ENCODE measurements at regions not wholly inside any gene's neighbourhood (a gene's known extent, or its start where the extent isn't known, plus 50 kb on each side); places are given as distances from the start of the nearest gene placed in this dataset.

GRCh38 chr11:70490208-70490607 lies 91.9 kb downstream of the CTTN start:
- no peaks in the 10 kb centered on the region for H3K4me1 Mint-ChIP-seq
- CTCF ChIA-PET = no interaction called here
- H3K36me3 Mint-ChIP-seq (ENCODE audit: low read depth) = no peaks in the 10 kb centered on the region
- peaks cover 8% of the 10 kb centered on the region for H3K27me3 Mint-ChIP-seq
- peaks cover 2% of the 10 kb centered on the region for H3K9me3 Mint-ChIP-seq
- DNase-seq (no peak), ATAC-seq (ENCODE audit: low read depth) (no peak)
- POLR2A ChIA-PET = no interaction called here
- H3K4me3 Mint-ChIP-seq = no peak overlapping the region
- intact Hi-C loops (cut with micrococcal nuclease) = no loop called here
- no peak overlapping the region for H3K27ac Mint-ChIP-seq
- TF ChIP-seq, protein P1, sequence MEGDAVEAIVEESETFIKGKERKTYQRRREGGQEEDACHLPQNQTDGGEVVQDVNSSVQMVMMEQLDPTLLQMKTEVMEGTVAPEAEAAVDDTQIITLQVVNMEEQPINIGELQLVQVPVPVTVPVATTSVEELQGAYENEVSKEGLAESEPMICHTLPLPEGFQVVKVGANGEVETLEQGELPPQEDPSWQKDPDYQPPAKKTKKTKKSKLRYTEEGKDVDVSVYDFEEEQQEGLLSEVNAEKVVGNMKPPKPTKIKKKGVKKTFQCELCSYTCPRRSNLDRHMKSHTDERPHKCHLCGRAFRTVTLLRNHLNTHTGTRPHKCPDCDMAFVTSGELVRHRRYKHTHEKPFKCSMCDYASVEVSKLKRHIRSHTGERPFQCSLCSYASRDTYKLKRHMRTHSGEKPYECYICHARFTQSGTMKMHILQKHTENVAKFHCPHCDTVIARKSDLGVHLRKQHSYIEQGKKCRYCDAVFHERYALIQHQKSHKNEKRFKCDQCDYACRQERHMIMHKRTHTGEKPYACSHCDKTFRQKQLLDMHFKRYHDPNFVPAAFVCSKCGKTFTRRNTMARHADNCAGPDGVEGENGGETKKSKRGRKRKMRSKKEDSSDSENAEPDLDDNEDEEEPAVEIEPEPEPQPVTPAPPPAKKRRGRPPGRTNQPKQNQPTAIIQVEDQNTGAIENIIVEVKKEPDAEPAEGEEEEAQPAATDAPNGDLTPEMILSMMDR (IDR thresholded peaks at IDR 0.05) = no peak

DNA sequence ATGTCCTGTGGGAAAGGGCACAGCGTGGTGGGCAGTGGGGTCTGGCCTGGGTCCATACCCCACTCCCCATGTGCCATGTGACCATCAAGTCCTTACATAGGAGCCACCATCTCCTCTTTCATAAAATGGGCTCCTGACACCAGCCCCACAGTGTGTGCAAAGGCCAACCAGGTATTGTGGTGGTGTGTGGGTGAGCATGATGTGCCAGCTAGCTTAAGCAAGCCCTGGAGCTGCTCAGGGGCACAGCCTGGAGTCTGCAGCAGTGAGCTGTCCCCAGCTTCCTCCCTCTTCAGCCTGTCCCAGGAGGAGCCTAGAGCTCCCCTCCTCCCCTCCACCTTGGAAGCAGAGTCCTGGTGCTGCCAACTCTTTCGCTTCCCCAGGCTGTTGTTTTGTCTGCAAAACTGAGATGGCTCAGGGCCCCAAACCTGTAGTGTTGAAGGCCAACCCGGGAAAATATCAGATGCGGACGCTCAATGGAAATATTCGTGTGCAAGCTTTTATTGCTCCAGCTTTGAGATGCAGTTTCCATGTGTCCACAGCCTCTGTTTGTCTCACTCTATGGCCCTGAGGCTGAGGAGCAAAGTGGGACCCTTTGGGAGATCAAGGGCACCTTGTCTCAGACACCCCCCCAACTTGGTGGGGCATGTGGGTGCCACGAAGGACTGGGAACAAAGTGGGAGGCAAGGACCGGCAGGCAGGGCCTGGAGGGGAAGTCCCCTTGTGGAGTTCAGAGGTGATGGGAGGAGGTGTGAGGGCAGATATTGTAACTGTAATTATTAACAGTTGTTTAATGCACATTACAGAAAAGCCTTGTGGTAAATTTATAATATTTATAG lies 92.6 kb downstream of the CTTN start:
- TF ChIP-seq, protein P1 (IDR thresholded peaks at IDR 0.05) = no peak
- ChIA-PET CTCF (no interaction called here), POLR2A (no interaction called here)
- H3K9me3 Mint-ChIP-seq = peaks cover 2% of the 10 kb centered on the region
- H3K4me3 Mint-ChIP-seq = no peak overlapping the region
- intact Hi-C loops (cut with micrococcal nuclease) = no loop called here
- H3K4me1 Mint-ChIP-seq = no peaks in the 10 kb centered on the region
- H3K27ac Mint-ChIP-seq = no peak overlapping the region
- no peaks in the 10 kb centered on the region for H3K36me3 Mint-ChIP-seq (ENCODE audit: low read depth)
- no peak for DNase-seq
- no peak for ATAC-seq (ENCODE audit: low read depth)
- H3K27me3 Mint-ChIP-seq = peaks cover 6% of the 10 kb centered on the region

- Mint-ChIP-seq H3K4me1 (no peaks in the 10 kb centered on the region), H3K9me3 (peaks cover 2% of the 10 kb centered on the region), H3K36me3 (ENCODE audit: low read depth) (no peaks in the 10 kb centered on the region), H3K27ac (no peak overlapping the region), H3K27me3 (peaks cover 6% of the 10 kb centered on the region), H3K4me3 (no peak overlapping the region)
- CTCF ChIA-PET = no interaction called here
- POLR2A ChIA-PET = no interaction called here
- TF ChIP-seq, protein P1 (IDR thresholded peaks at IDR 0.05) = no peak
- DNase-seq = no peak
- ATAC-seq (ENCODE audit: low read depth) = no peak
- intact Hi-C loops (cut with micrococcal nuclease) = no loop called here
These were observed 93.6 kb downstream of the CTTN start for GRCh38 chr11:70491696-70492472.

- ChIA-PET POLR2A (interaction anchor here (0.7 kb wide), 1 partner anchor 289 kb away, joined by 4 read pairs; no protein-coding TSS in a partner anchor), CTCF (no interaction called here)
- intact Hi-C loops (cut with micrococcal nuclease) = no loop called here
These were observed 94.8 kb downstream of the CTTN start for GRCh38 chr11:70493089-70493474.

DNA sequence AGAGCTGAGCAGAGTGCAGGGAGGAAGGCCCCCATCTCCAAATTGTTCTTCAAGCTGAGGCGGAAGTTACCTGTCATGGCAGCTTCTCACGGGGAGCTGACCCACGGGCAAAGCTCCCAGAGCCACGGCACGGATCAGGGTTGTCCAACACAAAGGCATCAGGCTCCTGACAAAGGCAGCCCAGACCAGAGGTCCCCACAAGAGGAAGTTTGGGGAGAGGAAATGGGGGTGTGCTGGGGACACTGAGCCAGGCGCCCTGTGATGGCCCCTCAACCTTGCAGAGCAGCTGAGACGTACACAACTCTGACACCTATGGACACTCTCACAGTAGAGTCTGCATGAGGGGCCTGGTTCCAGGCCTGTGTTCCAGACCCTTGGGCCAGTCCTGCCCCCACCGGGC lies 95.6 kb downstream of the CTTN start:
- Mint-ChIP-seq H3K4me3 (no peak overlapping the region), H3K36me3 (ENCODE audit: low read depth) (no peaks in the 10 kb centered on the region), H3K9me3 (peaks cover 2% of the 10 kb centered on the region), H3K27ac (no peak overlapping the region), H3K27me3 (no peaks in the 10 kb centered on the region), H3K4me1 (no peaks in the 10 kb centered on the region)
- intact Hi-C loops (cut with micrococcal nuclease) = no loop called here
- DNase-seq = no peak
- POLR2A ChIA-PET = interaction anchor here (0.7 kb wide), 1 partner anchor 289 kb away, joined by 4 read pairs; no protein-coding TSS in a partner anchor
- CTCF ChIA-PET = no interaction called here
- no peak for ATAC-seq (ENCODE audit: low read depth)
- TF ChIP-seq, protein P1 (IDR thresholded peaks at IDR 0.05) = no peak

More at GRCh38 chr11:70493089-70493474, 94.8 kb downstream of the CTTN start:
- TF ChIP-seq, protein P1 (IDR thresholded peaks at IDR 0.05) = no peak
- Mint-ChIP-seq H3K36me3 (ENCODE audit: low read depth) (no peaks in the 10 kb centered on the region), H3K27ac (no peak overlapping the region), H3K4me3 (no peak overlapping the region), H3K27me3 (peaks cover under 1% of the 10 kb centered on the region), H3K9me3 (peaks cover 2% of the 10 kb centered on the region), H3K4me1 (no peaks in the 10 kb centered on the region)
- no peak for DNase-seq
- ATAC-seq (ENCODE audit: low read depth) = no peak
